ENCODE measurements at regions not wholly inside any gene's neighbourhood (a gene's known extent, or its start where the extent isn't known, plus 50 kb on each side); places are given as distances from the start of the nearest gene placed in this dataset.

DNA sequence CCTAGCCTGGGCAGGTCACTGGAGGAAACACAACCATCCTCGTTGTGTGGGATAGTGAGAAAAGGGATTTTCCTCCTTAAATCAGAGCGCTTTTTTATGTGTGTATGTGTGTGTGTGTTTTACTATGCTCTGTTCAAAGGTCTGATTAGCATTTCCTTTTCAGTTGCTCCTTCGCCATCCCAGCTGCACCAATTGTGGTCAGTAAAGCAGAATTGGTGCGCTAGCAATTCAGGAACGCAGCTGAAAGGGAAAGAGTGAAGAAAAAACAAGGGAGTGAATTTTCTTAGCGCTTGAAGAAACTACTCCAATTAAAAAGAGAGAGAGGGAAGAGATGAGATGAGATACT, 173.3 kb upstream of the PARP11 start:
- H3K27ac ChIP-seq = no peak overlapping the region
- ChIA-PET CTCF (no interaction called here), POLR2A (ENCODE audit: low non-redundant PET) (no interaction called here)
- DNase-seq (ENCODE audit: low spot score) = no peak
- TF ChIP-seq, protein P1, sequence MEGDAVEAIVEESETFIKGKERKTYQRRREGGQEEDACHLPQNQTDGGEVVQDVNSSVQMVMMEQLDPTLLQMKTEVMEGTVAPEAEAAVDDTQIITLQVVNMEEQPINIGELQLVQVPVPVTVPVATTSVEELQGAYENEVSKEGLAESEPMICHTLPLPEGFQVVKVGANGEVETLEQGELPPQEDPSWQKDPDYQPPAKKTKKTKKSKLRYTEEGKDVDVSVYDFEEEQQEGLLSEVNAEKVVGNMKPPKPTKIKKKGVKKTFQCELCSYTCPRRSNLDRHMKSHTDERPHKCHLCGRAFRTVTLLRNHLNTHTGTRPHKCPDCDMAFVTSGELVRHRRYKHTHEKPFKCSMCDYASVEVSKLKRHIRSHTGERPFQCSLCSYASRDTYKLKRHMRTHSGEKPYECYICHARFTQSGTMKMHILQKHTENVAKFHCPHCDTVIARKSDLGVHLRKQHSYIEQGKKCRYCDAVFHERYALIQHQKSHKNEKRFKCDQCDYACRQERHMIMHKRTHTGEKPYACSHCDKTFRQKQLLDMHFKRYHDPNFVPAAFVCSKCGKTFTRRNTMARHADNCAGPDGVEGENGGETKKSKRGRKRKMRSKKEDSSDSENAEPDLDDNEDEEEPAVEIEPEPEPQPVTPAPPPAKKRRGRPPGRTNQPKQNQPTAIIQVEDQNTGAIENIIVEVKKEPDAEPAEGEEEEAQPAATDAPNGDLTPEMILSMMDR (conservative IDR thresholded peaks at IDR 0.05; ENCODE audit: low read depth) = no peak

DNA sequence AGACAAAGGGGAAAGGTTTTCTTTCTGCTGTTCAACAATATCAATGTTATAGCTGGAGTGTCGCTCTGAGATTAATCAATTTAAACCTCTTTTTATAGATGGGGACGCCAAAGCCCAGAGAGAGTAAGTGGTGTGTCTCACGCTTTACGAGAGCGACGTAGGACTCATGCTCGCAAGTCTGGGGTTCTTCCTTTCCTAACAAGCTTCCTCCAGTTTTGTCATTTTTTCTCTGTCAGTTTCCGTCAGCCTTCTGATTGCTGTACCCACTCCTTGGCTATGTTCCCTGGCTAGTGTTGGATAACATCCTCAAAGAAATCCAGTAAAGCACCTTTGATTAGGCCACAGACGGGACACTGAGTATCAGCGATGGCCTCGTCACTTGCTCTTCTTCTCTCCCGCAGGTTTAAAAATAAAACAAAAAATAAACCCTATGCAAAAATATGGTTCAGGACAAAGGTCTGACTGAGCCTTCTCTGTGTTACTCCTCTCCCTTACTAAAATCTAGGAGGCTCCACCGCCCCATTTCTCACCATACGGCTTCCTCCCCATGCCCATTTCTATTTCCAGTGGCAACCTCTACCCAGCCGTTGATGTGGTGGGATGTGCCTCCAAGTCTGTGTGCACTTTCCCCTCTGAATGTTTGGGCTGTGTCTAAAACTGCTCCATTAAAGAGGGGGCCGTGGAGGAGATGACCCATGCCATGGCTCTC, 172.7 kb upstream of the PARP11 start:
- DNase-seq (ENCODE audit: low spot score) = no peak
- CTCF ChIA-PET = no interaction called here
- POLR2A ChIA-PET (ENCODE audit: low non-redundant PET) = no interaction called here

DNA sequence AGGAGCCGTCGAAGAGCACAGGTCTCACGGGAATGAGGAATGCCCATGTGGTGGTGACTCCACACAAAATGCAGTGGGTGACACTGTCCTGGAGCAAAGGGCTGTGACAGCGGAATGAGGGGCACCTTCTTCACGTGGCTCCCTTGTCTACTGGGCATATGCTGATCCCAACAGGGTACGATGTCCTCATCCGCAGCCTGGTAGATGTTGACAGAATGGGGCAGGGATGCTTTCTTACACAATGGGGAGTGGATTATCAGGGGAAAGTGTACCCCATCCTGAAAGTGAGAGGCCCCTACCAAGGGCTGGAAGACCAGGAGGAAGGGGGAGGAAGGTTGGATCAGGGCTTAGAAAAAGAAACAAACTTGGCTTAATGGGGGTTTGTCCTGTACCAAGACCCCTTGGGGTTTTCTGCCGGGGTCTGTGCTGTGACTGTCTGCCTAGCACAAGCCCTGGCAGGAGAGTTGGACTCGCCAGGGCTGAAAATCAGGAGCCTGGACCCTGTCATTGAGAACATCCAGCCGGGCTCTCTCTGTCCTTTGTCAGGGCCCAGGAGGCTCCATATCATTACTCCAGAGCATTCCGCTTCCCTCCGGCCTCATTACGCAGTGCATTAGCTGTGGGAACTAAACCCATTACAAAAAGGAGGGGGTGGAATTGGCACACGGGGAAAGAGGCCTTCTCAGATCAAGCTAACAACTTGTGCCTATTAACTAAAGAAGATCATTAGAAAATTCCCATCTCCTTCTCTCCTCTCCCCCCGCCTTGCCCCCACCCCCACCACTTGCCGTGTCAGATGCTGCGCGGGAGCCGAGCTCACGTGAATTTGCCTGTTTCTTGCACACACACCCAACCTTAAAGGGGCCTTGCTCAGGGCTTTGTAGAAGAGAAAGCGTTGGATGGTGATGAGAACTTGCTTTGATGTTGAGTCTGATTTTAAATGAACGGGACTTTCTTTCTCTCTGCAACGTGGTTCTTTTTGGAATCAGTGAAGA, 171.8 kb upstream of the PARP11 start:
- DNase-seq (ENCODE audit: low spot score) = no peak
- H3K27ac ChIP-seq = no peak overlapping the region
- CTCF ChIA-PET = no interaction called here
- TF ChIP-seq, protein P1 (conservative IDR thresholded peaks at IDR 0.05; ENCODE audit: low read depth) = no peak
- POLR2A ChIA-PET (ENCODE audit: low non-redundant PET) = no interaction called here

More for the DNA sequence above, 172.7 kb upstream of the PARP11 start:
- H3K27ac ChIP-seq = no peak overlapping the region
- TF ChIP-seq, protein P1 (conservative IDR thresholded peaks at IDR 0.05; ENCODE audit: low read depth) = no peak

DNA sequence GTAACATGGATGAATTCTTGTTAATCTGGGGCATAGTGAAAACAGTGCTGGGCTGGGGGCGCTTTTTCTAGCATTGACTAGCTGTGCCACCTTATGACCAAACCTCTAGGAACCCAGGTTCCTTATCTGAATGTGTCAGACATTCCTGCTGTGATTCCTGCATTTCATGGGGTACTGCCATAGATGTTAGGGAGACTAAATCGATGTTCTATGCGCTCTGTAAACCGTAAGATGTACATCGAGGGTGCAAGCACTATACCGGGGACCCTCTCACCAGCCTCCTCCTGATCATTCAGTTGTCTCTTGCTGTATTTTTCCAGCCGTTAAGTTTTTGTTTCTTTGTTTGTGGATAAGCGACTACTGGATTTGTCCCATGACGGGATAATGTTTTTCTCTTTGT, 170.9 kb upstream of the PARP11 start:
- ChIA-PET POLR2A (ENCODE audit: low non-redundant PET) (no interaction called here), CTCF (no interaction called here)
- H3K27ac ChIP-seq = no peak overlapping the region
- TF ChIP-seq, protein P1 (conservative IDR thresholded peaks at IDR 0.05; ENCODE audit: low read depth) = no peak
- DNase-seq (ENCODE audit: low spot score) = no peak

DNA sequence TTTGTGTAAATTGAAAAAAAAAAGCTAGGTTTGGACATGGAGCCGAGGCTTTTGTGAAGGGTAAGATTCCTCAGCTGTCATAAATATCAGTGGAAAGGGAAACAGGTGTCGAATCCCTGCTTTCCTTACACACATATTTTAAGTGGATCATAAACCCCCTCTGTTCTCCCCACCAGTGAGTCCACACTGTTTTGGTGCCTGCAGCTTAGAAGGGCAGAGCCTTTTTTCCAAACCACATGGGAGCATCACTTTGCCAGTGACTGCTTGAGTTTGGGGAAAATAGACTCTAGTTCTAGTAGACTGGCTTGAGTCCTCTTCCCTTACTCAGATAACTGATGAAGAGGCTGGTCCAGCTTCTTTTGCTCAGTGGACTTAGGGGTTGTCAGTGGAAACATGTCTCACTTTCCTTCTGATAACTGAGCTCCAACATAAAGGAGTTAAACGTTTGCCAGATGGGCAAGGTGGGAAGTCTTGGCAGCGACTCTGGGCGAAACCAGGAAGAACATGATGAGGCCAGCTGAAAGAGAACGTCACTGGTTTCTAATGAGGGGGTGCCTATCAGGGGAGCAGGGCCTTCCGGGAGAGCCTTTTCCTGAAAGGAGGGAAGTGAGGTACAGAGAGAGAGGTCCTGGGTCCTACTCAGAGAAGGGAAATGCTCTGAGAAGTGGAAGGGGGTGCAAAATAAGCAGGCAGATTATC, 168.1 kb upstream of the PARP11 start:
- POLR2A ChIA-PET (ENCODE audit: low non-redundant PET) = no interaction called here
- DNase-seq (ENCODE audit: low spot score) = no peak
- CTCF ChIA-PET = interaction anchor here (1.0 to 2.3 kb wide), 2 partner anchors 156 to 236 kb away, joined by 4 to 9 read pairs; no protein-coding TSS in a partner anchor
- TF ChIP-seq, protein P1 (conservative IDR thresholded peaks at IDR 0.05; ENCODE audit: low read depth) = no peak
- no peak overlapping the region for H3K27ac ChIP-seq

DNA sequence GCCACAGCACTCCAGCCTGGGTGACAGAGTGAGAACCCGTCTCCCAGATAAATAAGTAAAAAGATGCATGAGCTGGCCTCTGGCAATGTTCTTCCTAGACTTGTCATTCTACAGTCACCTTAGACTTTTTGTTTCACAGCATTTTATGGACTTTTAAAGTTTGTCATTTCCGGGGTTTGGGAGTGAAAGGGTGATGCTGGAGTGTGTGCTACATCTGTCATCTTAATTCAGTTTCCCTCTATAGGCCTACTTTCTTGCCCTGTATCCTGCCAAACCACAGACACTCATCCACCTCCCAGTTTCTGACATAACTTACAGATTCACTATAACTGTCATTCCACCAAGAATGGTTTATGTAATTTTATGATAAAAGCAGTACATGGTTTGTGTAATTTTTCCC, 166.7 kb upstream of the PARP11 start:
- CTCF ChIA-PET = interaction anchor here (0.9 to 2.3 kb wide), 2 partner anchors 154 to 237 kb away, joined by 5 to 9 read pairs; no protein-coding TSS in a partner anchor
- TF ChIP-seq, protein P1 (conservative IDR thresholded peaks at IDR 0.05; ENCODE audit: low read depth) = no peak
- DNase-seq (ENCODE audit: low spot score) = no peak
- POLR2A ChIA-PET (ENCODE audit: low non-redundant PET) = no interaction called here
- no peak overlapping the region for H3K27ac ChIP-seq
